ENCODE measurements at regions not wholly inside any gene's neighbourhood (a gene's known extent, or its start where the extent isn't known, plus 50 kb on each side); places are given as distances from the start of the nearest gene placed in this dataset.

- TF ChIP-seq CTCF (IDR thresholded peaks at IDR 0.05) (no peak), POLR2A (IDR thresholded peaks at IDR 0.05) (no peak)
These were observed 352.7 kb downstream of the ARPP21 start for GRCh38 chr3:35992041-35992440.

All from lower leg skin (tissue), 3 donors.